HepG2 (cell line): ENCODE measurements at regions not wholly inside any gene's neighbourhood (a gene's known extent, or its start where the extent isn't known, plus 50 kb on each side); places are given as distances from the start of the nearest gene placed in this dataset.

Source experiments
- ATAC-seq: fragments of 200-7000 bp; cut with Tn5 transposase; 3 replicates; pipeline ENCODE4 v1.9.1; 2020; ENCODE audit warnings: mild to moderate bottlenecking, moderate library complexity
- BruUV-seq: library from RNA; stranded (reverse); fragments of 400-500 nt; replicated peaks from 2 replicates; lab custom pipeline; 2021; lab: Mats Ljungman, UMichigan
- CTCF ChIA-PET: fragments of 300-600 bp; formaldehyde crosslinking; extraction: SDS; loops from one replicate; lab custom pipeline; 2021; ENCODE audit warnings: low total read pairs, inconsistent platforms, low intra/inter-chr PET ratio; lab: Yijun Ruan, JAX
- POLR2A ChIA-PET: fragments of 350-600 bp; sonication (Branson Sonifier 250); formaldehyde crosslinking; loops from one replicate; lab custom pipeline; 2020; ENCODE audit warnings: antibody characterized with exemption, inconsistent platforms; lab: Yijun Ruan, JAX
- DNase-seq: peaks from one replicate; pipeline ENCODE4 v3.0.0-alpha.2; 2015; ENCODE audit warnings: low spot score
- FAIRE-seq: peaks from 3 replicates; lab custom pipeline; 2011; peaks lifted over from hg19 to GRCh38; lab: Jason Lieb, UNC
- H2AFZ ChIP-seq: one replicate; pipeline ENCODE4 v1.6.1; 2011; ENCODE audit warnings: low read length, inconsistent platforms
- H3K27ac ChIP-seq: fragments of 300-600 bp; 3 replicates; pipeline ENCODE4 v1.8.0; 2011; ENCODE audit warnings: mixed run types, mild to moderate bottlenecking, mixed read lengths, low read length, inconsistent platforms; ENCODE audit not compliant: insufficient read depth; ENCODE audit errors: extremely low read length
- H3K27me3 ChIP-seq, 2 experiments: fragments of 200-600 bp in 1 of 2; 2 replicates in 1 of 2; 3 replicates in 1 of 2; pipeline versions ENCODE4 v1.6.0 to v1.8.0; 2011; ENCODE audit warnings: low read length in 2 of 2, mild to moderate bottlenecking in 2 of 2, moderate library complexity in 2 of 2, inconsistent platforms in 1 of 2; ENCODE audit not compliant: insufficient read depth in 2 of 2, control insufficient read depth in 1 of 2
- H3K36me3 ChIP-seq, 2 experiments: fragments of 200-600 bp in 1 of 2; replicated peaks in 1 of 2; 2 replicates in 1 of 2; 3 replicates in 1 of 2; pipeline versions ENCODE4 v1.5.1 to v1.8.0; 2011; ENCODE audit warnings: low read length in 2 of 2, inconsistent platforms in 1 of 2; ENCODE audit not compliant: insufficient read depth in 2 of 2, control insufficient read depth in 1 of 2
- H3K4me1 ChIP-seq: 2 replicates; pipeline ENCODE4 v1.5.1; 2012; ENCODE audit warnings: low read length, inconsistent platforms; ENCODE audit not compliant: insufficient read depth
- H3K4me2 ChIP-seq: 2 replicates; pipeline ENCODE4 v1.6.0; 2011; ENCODE audit warnings: low read depth, low read length, inconsistent platforms
- H3K4me3 ChIP-seq, 3 experiments: fragments of 200-600 bp in 1 of 3; sonication (generic), shearing (Covaris generic) in 1 of 3; replicated peaks in 1 of 3; 2 replicates each; pipeline ENCODE4 v1.5.1; 2011 to 2016; ENCODE audit warnings: low read length in 3 of 3, inconsistent platforms in 2 of 3, low read depth in 2 of 3, mild to moderate bottlenecking in 2 of 3, control low read depth in 1 of 3, mixed read lengths in 1 of 3; ENCODE audit not compliant: insufficient read depth in 1 of 3
- H3K79me2 ChIP-seq: one replicate; pipeline ENCODE4 v1.6.1; 2011; ENCODE audit warnings: low read length, inconsistent platforms; ENCODE audit not compliant: insufficient read depth
- H3K9ac ChIP-seq: 2 replicates; pipeline ENCODE4 v1.6.0; 2011; ENCODE audit warnings: mild to moderate bottlenecking, low read depth, low read length, inconsistent platforms; ENCODE audit not compliant: insufficient read depth
- H3K9me3 ChIP-seq: 2 replicates; pipeline ENCODE4 v1.5.1; 2012; ENCODE audit warnings: mild to moderate bottlenecking, low read length
- H4K20me1 ChIP-seq: 2 replicates; pipeline ENCODE4 v1.6.0; 2011; ENCODE audit warnings: inconsistent platforms, mild to moderate bottlenecking, low read length, moderate library complexity; ENCODE audit not compliant: insufficient read depth
- PAWR ChIP-seq: sonication (generic); formaldehyde crosslinking; IDR thresholded peaks from 2 replicates; pipeline ENCODE4 v1.4.0; 2020; ENCODE audit warnings: missing genetic modification reagents, mild to moderate bottlenecking, borderline replicate concordance
- PHF21A ChIP-seq: sonication (generic); formaldehyde crosslinking; IDR thresholded peaks from 2 replicates; pipeline ENCODE4 v1.5.0; 2020; ENCODE audit warnings: mild to moderate bottlenecking, missing genetic modification reagents
- SETDB1 ChIP-seq: sonication (generic); formaldehyde crosslinking; IDR thresholded peaks from 2 replicates; pipeline ENCODE4 v1.5.1; 2020; ENCODE audit warnings: missing genetic modification reagents, mild to moderate bottlenecking, borderline replicate concordance
- SMAD9 ChIP-seq: sonication (generic); formaldehyde crosslinking; IDR thresholded peaks from 2 replicates; pipeline ENCODE4 v1.5.1; 2020; ENCODE audit warnings: mild to moderate bottlenecking, missing genetic modification reagents
- SP1 ChIP-seq, 2 experiments: fragments of 450-650 bp in 1 of 2; sonication (generic) in 1 of 2; formaldehyde crosslinking in 1 of 2; IDR thresholded peaks; 2 replicates each; pipeline versions ENCODE4 v1.4.0 to v1.6.1; 2016 to 2020; ENCODE audit warnings: missing genetic modification reagents in 1 of 2
- SP2 ChIP-seq: sonication (generic); formaldehyde crosslinking; IDR thresholded peaks from 2 replicates; pipeline ENCODE4 v1.5.1; 2020; ENCODE audit warnings: mild to moderate bottlenecking, missing genetic modification reagents
- XRCC5 ChIP-seq: fragments of 200-400 bp; formaldehyde crosslinking; optimal IDR thresholded peaks from 2 replicates; pipeline ENCODE3; 2017; ENCODE audit warnings: mild to moderate bottlenecking, low read length
- ZBTB14 ChIP-seq: sonication (generic); formaldehyde crosslinking; IDR thresholded peaks from 2 replicates; pipeline ENCODE4 v1.4.0; 2020; ENCODE audit warnings: missing genetic modification reagents
- ZNF275 ChIP-seq: sonication (generic); formaldehyde crosslinking; IDR thresholded peaks from 2 replicates; pipeline ENCODE4 v1.8.0; 2022; ENCODE audit warnings: missing genetic modification reagents, mild to moderate bottlenecking, inconsistent platforms, borderline replicate concordance
- ZNF75D ChIP-seq: sonication (generic); formaldehyde crosslinking; IDR thresholded peaks from 2 replicates; pipeline ENCODE4 v1.8.1; 2023; ENCODE audit warnings: missing genetic modification reagents, mild to moderate bottlenecking, borderline replicate concordance
- WGBS: methylation state at CpG from one replicate; pipeline ENCODE4 v1.1.6; 2017; ENCODE audit warnings: low lambda C conversion rate; 5-methylcytosine and 5-hydroxymethylcytosine counted together
- in situ Hi-C: cut with HindIII; loops from 2 replicates; pipeline ENCODE4 v1.10.0; 2017; ENCODE audit warnings: low pct_unique_long_range_greater_than_20kb; ENCODE audit not compliant: extremely low pct_ligation_motif_present
- intact Hi-C: fragments of 100-400 bp; cut with micrococcal nuclease; formaldehyde crosslinking; loops from one replicate; pipeline ENCODE4 v1.10.0; 2022; ENCODE audit not compliant: unreplicated experiment
- TF ChIP-seq, protein P1 (sequence below): IDR thresholded peaks from 2 replicates; pipeline ENCODE4 v1.4.0; 2020; ENCODE audit warnings: mild to moderate bottlenecking, missing genetic modification reagents
- TF ChIP-seq, protein P2 (sequence below): sonication (generic); formaldehyde crosslinking; IDR thresholded peaks from 2 replicates; pipeline ENCODE4 v1.4.0; 2020; ENCODE audit warnings: low read depth, missing genetic modification reagents

DNA sequence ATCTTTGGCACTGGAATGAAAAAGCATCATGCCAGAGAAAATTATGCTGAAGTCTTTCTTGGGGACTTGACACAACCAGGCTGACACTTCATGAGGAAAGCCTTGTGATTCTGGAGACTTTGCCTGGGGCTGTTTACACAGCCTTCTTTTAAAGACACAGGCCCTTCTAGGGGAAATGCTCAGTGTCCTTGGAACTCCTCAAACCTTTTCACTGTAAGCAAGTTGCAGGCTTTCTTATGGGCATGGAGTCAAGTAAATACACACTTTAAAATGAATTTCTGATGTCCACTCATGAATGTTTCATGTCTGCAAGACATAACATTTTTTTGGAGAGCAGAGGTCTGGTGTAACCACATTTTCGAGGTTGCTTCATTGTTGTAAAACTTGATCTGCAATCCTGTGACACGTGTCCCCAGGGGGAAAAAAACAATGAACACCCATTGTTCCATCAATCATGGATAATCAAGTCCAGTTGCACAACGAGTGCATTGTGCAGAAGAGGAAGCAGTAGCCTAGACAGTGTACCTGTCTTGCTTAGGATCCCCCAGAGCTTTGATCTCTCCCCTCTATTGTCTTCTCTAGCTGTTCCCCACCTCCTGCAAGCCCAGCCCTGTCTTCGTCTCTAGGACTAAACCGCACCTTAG, 155.1 kb upstream of the PRICKLE1 start (continued):
- TF ChIP-seq SP1 (IDR thresholded peaks at IDR 0.05), result no peak
- no peak for TF ChIP-seq SP1 (CRISPR knock-in tag; IDR thresholded peaks at IDR 0.05)
- TF ChIP-seq ZNF275, result no peak
- no peak for TF ChIP-seq ZNF75D (CRISPR knock-in tag)
- no peak for TF ChIP-seq SETDB1
- TF ChIP-seq, all 625 proteins: peak for 0

DNA sequence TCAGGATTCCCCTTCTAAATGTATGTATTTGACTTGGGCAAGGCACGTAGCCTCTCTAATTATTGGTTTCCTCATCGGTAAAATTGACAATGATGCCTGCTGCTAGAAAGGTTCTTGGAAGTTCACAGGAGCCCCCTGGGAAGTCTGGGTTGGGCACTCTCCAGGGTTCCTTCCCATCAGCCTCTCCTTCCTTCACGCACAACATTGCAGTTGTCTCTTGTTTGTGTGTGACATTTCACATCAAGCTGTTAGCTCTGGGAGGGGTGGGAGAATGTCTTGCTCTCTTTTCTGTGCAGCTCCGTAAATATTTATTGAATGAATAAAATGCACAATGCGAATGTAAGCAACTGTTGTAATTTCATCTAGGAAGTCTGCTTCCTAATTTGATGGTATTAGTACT, 153.2 kb upstream of the PRICKLE1 start:
- Histone ChIP-seq H3K9me3 (peaks cover 25% of the 10 kb centered on the region), H3K4me2 (no peak overlapping the region), H3K4me3 (no peak overlapping the region), H2AFZ (no peak overlapping the region), H4K20me1 (no peaks in the 10 kb centered on the region), H3K27me3 (no peaks in the 10 kb centered on the region), H3K4me1 (no peaks in the 10 kb centered on the region), H3K27ac (no peak overlapping the region), H3K36me3 (no peaks in the 10 kb centered on the region), H3K79me2 (no peaks in the 10 kb centered on the region), H3K9ac (no peak overlapping the region)
- ATAC-seq (no peak), DNase-seq (no peak), FAIRE-seq (no peak)
- WGBS, result 0% methylated on average over 5 of the region's 5 CpGs
- in situ Hi-C loops (no loop called here), intact Hi-C loops (no loop called here)
- BruUV-seq, result no TSS peak
- POLR2A ChIA-PET, result no interaction called here
- CTCF ChIA-PET, result no interaction called here
- no peak for TF ChIP-seq ZBTB14 (CRISPR knock-in tag)
- no peak for TF ChIP-seq SMAD9 (CRISPR knock-in tag)
- TF ChIP-seq, protein P1, sequence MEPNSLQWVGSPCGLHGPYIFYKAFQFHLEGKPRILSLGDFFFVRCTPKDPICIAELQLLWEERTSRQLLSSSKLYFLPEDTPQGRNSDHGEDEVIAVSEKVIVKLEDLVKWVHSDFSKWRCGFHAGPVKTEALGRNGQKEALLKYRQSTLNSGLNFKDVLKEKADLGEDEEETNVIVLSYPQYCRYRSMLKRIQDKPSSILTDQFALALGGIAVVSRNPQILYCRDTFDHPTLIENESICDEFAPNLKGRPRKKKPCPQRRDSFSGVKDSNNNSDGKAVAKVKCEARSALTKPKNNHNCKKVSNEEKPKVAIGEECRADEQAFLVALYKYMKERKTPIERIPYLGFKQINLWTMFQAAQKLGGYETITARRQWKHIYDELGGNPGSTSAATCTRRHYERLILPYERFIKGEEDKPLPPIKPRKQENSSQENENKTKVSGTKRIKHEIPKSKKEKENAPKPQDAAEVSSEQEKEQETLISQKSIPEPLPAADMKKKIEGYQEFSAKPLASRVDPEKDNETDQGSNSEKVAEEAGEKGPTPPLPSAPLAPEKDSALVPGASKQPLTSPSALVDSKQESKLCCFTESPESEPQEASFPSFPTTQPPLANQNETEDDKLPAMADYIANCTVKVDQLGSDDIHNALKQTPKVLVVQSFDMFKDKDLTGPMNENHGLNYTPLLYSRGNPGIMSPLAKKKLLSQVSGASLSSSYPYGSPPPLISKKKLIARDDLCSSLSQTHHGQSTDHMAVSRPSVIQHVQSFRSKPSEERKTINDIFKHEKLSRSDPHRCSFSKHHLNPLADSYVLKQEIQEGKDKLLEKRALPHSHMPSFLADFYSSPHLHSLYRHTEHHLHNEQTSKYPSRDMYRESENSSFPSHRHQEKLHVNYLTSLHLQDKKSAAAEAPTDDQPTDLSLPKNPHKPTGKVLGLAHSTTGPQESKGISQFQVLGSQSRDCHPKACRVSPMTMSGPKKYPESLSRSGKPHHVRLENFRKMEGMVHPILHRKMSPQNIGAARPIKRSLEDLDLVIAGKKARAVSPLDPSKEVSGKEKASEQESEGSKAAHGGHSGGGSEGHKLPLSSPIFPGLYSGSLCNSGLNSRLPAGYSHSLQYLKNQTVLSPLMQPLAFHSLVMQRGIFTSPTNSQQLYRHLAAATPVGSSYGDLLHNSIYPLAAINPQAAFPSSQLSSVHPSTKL (CRISPR knock-in tag), result no peak
- TF ChIP-seq PAWR (CRISPR knock-in tag), result no peak
- TF ChIP-seq, protein P2, sequence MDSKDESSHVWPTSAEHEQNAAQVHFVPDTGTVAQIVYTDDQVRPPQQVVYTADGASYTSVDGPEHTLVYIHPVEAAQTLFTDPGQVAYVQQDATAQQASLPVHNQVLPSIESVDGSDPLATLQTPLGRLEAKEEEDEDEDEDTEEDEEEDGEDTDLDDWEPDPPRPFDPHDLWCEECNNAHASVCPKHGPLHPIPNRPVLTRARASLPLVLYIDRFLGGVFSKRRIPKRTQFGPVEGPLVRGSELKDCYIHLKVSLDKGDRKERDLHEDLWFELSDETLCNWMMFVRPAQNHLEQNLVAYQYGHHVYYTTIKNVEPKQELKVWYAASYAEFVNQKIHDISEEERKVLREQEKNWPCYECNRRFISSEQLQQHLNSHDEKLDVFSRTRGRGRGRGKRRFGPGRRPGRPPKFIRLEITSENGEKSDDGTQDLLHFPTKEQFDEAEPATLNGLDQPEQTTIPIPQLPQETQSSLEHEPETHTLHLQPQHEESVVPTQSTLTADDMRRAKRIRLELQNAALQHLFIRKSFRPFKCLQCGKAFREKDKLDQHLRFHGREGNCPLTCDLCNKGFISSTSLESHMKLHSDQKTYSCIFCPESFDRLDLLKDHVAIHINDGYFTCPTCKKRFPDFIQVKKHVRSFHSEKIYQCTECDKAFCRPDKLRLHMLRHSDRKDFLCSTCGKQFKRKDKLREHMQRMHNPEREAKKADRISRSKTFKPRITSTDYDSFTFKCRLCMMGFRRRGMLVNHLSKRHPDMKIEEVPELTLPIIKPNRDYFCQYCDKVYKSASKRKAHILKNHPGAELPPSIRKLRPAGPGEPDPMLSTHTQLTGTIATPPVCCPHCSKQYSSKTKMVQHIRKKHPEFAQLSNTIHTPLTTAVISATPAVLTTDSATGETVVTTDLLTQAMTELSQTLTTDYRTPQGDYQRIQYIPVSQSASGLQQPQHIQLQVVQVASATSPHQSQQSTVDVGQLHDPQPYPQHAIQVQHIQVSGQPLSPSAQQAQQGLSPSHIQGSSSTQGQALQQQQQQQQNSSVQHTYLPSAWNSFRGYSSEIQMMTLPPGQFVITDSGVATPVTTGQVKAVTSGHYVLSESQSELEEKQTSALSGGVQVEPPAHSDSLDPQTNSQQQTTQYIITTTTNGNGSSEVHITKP (CRISPR knock-in tag), result no peak
- no peak for TF ChIP-seq XRCC5
- TF ChIP-seq SP2, result no peak
- no peak for TF ChIP-seq PHF21A (CRISPR knock-in tag)
